ENCODE measurements at regions not wholly inside any gene's neighbourhood (a gene's known extent, or its start where the extent isn't known, plus 50 kb on each side); places are given as distances from the start of the nearest gene placed in this dataset.

GRCh38 chr12:91561958-91562325 lies 379.3 kb upstream of the DCN start:
- WGBS, result 69% methylated on average over 2 of the region's 2 CpGs
- no peak overlapping the region for H3K4me3 ChIP-seq (ENCODE audit: low read length)
- H3K27ac ChIP-seq (ENCODE audit: low read length), result no peak overlapping the region
- intact Hi-C loops (cut with DNase I), result no loop called here
- no peak for DNase-seq
- ATAC-seq, result no peak
- H3K9me3 ChIP-seq (ENCODE audit: control insufficient read depth, low read length), result no peaks in the 10 kb centered on the region
- H3K27me3 ChIP-seq (ENCODE audit: control insufficient read depth, insufficient read depth), result no peaks in the 10 kb centered on the region
- no peaks in the 10 kb centered on the region for H3K4me1 ChIP-seq (ENCODE audit: control insufficient read depth, insufficient read depth, low read length)

GRCh38 chr12:91561301-91561957 lies 378.8 kb upstream of the DCN start:
- Histone ChIP-seq H3K9me3 (ENCODE audit: control insufficient read depth, low read length) (no peaks in the 10 kb centered on the region), H3K4me3 (ENCODE audit: low read length) (no peak overlapping the region), H3K27ac (ENCODE audit: low read length) (no peak overlapping the region), H3K27me3 (ENCODE audit: control insufficient read depth, insufficient read depth) (no peaks in the 10 kb centered on the region), H3K4me1 (ENCODE audit: control insufficient read depth, insufficient read depth, low read length) (no peaks in the 10 kb centered on the region)
- WGBS, result 64% methylated on average over 3 of the region's 3 CpGs
- DNase-seq, result no peak
- ATAC-seq, result no peak
- intact Hi-C loops (cut with DNase I), result no loop called here

GRCh38 chr12:91556909-91557308 lies 374.3 kb upstream of the DCN start:
- Histone ChIP-seq H3K4me3 (ENCODE audit: low read length) (no peak overlapping the region), H3K4me1 (ENCODE audit: control insufficient read depth, insufficient read depth, low read length) (no peaks in the 10 kb centered on the region), H3K27me3 (ENCODE audit: control insufficient read depth, insufficient read depth) (no peaks in the 10 kb centered on the region), H3K27ac (ENCODE audit: low read length) (no peak overlapping the region), H3K9me3 (ENCODE audit: control insufficient read depth, low read length) (no peaks in the 10 kb centered on the region)
- intact Hi-C loops (cut with DNase I), result no loop called here
- ATAC-seq (no peak), DNase-seq (no peak)
- 93% methylated on average over 4 of the region's 4 CpGs for WGBS

- Histone ChIP-seq H3K27me3 (ENCODE audit: control insufficient read depth, insufficient read depth) (no peaks in the 10 kb centered on the region), H3K4me1 (ENCODE audit: control insufficient read depth, insufficient read depth, low read length) (no peaks in the 10 kb centered on the region), H3K4me3 (ENCODE audit: low read length) (no peak overlapping the region), H3K9me3 (ENCODE audit: control insufficient read depth, low read length) (no peaks in the 10 kb centered on the region), H3K27ac (ENCODE audit: low read length) (no peak overlapping the region)
- 61% methylated on average over 7 of the region's 7 CpGs for WGBS
- intact Hi-C loops (cut with DNase I), result no loop called here
- DNase-seq (no peak), ATAC-seq (no peak)
Observed at GRCh38 chr12:91555436-91556415, 373.1 kb upstream of the DCN start.

- Histone ChIP-seq H3K4me1 (ENCODE audit: control insufficient read depth, insufficient read depth, low read length) (no peaks in the 10 kb centered on the region), H3K4me3 (ENCODE audit: low read length) (no peak overlapping the region), H3K27ac (ENCODE audit: low read length) (no peak overlapping the region), H3K9me3 (ENCODE audit: control insufficient read depth, low read length) (no peaks in the 10 kb centered on the region), H3K27me3 (ENCODE audit: control insufficient read depth, insufficient read depth) (no peaks in the 10 kb centered on the region)
- peak in 2 of 3 donors; percentile 40 to 44 for DNase-seq
- ATAC-seq, result peak in 1 of 2 donors; percentile 36
- 83% methylated on average over 8 of the region's 8 CpGs for WGBS
- intact Hi-C loops (cut with DNase I), result no loop called here
Observed at GRCh38 chr12:91551927-91552326, 369.3 kb upstream of the DCN start.

GRCh38 chr12:91551242-91551641 lies 368.6 kb upstream of the DCN start:
- ATAC-seq (no peak), DNase-seq (no peak)
- no peaks in the 10 kb centered on the region for H3K9me3 ChIP-seq (ENCODE audit: control insufficient read depth, low read length)
- 93% methylated on average over 1 of the region's 1 CpG for WGBS
- no peak overlapping the region for H3K27ac ChIP-seq (ENCODE audit: low read length)
- intact Hi-C loops (cut with DNase I), result no loop called here
- no peak overlapping the region for H3K4me3 ChIP-seq (ENCODE audit: low read length)
- no peaks in the 10 kb centered on the region for H3K27me3 ChIP-seq (ENCODE audit: control insufficient read depth, insufficient read depth)
- H3K4me1 ChIP-seq (ENCODE audit: control insufficient read depth, insufficient read depth, low read length), result no peaks in the 10 kb centered on the region

GRCh38 chr12:91542666-91543065 lies 360.0 kb upstream of the DCN start:
- no peaks in the 10 kb centered on the region for H3K27me3 ChIP-seq (ENCODE audit: control insufficient read depth, insufficient read depth)
- no peak overlapping the region for H3K27ac ChIP-seq (ENCODE audit: low read length)
- no peaks in the 10 kb centered on the region for H3K4me1 ChIP-seq (ENCODE audit: control insufficient read depth, insufficient read depth, low read length)
- no peak overlapping the region for H3K4me3 ChIP-seq (ENCODE audit: low read length)
- no peak for DNase-seq
- 94% methylated on average over 2 of the region's 2 CpGs for WGBS
- intact Hi-C loops (cut with DNase I), result no loop called here
- ATAC-seq, result no peak
- no peaks in the 10 kb centered on the region for H3K9me3 ChIP-seq (ENCODE audit: control insufficient read depth, low read length)

GRCh38 chr12:91542067-91542466 lies 359.4 kb upstream of the DCN start:
- Histone ChIP-seq H3K27ac (ENCODE audit: low read length) (no peak overlapping the region), H3K9me3 (ENCODE audit: control insufficient read depth, low read length) (no peaks in the 10 kb centered on the region), H3K4me3 (ENCODE audit: low read length) (no peak overlapping the region), H3K27me3 (ENCODE audit: control insufficient read depth, insufficient read depth) (no peaks in the 10 kb centered on the region), H3K4me1 (ENCODE audit: control insufficient read depth, insufficient read depth, low read length) (no peaks in the 10 kb centered on the region)
- intact Hi-C loops (cut with DNase I), result no loop called here
- WGBS, result 85% methylated on average over 1 of the region's 1 CpG
- ATAC-seq, result no peak
- no peak for DNase-seq

GRCh38 chr12:91538418-91538817 lies 355.8 kb upstream of the DCN start:
- intact Hi-C loops (cut with DNase I), result no loop called here
- H3K27ac ChIP-seq (ENCODE audit: low read length), result no peak overlapping the region
- no peaks in the 10 kb centered on the region for H3K4me1 ChIP-seq (ENCODE audit: control insufficient read depth, insufficient read depth, low read length)
- no peaks in the 10 kb centered on the region for H3K9me3 ChIP-seq (ENCODE audit: control insufficient read depth, low read length)
- WGBS, result 65% methylated on average over 4 of the region's 4 CpGs
- no peak overlapping the region for H3K4me3 ChIP-seq (ENCODE audit: low read length)
- ATAC-seq (no peak), DNase-seq (no peak)
- no peaks in the 10 kb centered on the region for H3K27me3 ChIP-seq (ENCODE audit: control insufficient read depth, insufficient read depth)

- Histone ChIP-seq H3K4me1 (ENCODE audit: control insufficient read depth, insufficient read depth, low read length) (no peaks in the 10 kb centered on the region), H3K27ac (ENCODE audit: low read length) (no peak overlapping the region), H3K9me3 (ENCODE audit: control insufficient read depth, low read length) (no peaks in the 10 kb centered on the region), H3K27me3 (ENCODE audit: control insufficient read depth, insufficient read depth) (no peaks in the 10 kb centered on the region), H3K4me3 (ENCODE audit: low read length) (no peak overlapping the region)
- no peak for ATAC-seq
- DNase-seq, result no peak
- 91% methylated on average over 1 of the region's 1 CpG for WGBS
- intact Hi-C loops (cut with DNase I), result no loop called here
Observed at GRCh38 chr12:91533366-91533765, 350.7 kb upstream of the DCN start.

GRCh38 chr12:91529829-91530228 lies 347.2 kb upstream of the DCN start:
- DNase-seq (no peak), ATAC-seq (no peak)
- H3K27me3 ChIP-seq (ENCODE audit: control insufficient read depth, insufficient read depth), result no peaks in the 10 kb centered on the region
- no peak overlapping the region for H3K27ac ChIP-seq (ENCODE audit: low read length)
- WGBS, result 89% methylated on average over 1 of the region's 1 CpG
- H3K9me3 ChIP-seq (ENCODE audit: control insufficient read depth, low read length), result no peaks in the 10 kb centered on the region
- H3K4me1 ChIP-seq (ENCODE audit: control insufficient read depth, insufficient read depth, low read length), result no peaks in the 10 kb centered on the region
- intact Hi-C loops (cut with DNase I), result no loop called here
- H3K4me3 ChIP-seq (ENCODE audit: low read length), result no peak overlapping the region
